ENCODE measurements at regions not wholly inside any gene's neighbourhood (a gene's known extent, or its start where the extent isn't known, plus 50 kb on each side); places are given as distances from the start of the nearest gene placed in this dataset.
A peak's percentile ranks its signal among the peaks of the same experiment; 100 is the strongest.

GRCh38 chr2:48912110-48912509 is 156.6 kb upstream of the LHCGR start:
- ATAC-seq = no peak
- no peak for DNase-seq (ENCODE audit: low spot score)

GRCh38 chr2:48910961-48911360 is 155.4 kb upstream of the LHCGR start:
- ATAC-seq = no peak
- DNase-seq (ENCODE audit: low spot score) = no peak

- ATAC-seq = peak; percentile 25
- DNase-seq (ENCODE audit: low spot score) = no peak
Measured at GRCh38 chr2:48906633-48907032, 151.1 kb upstream of the LHCGR start.

- DNase-seq (ENCODE audit: low spot score) = no peak
- ATAC-seq = no peak
Measured at GRCh38 chr2:48905696-48906095, 150.2 kb upstream of the LHCGR start.

GRCh38 chr2:48902521-48902920 is 147.0 kb upstream of the LHCGR start:
- ATAC-seq = no peak
- no peak for DNase-seq (ENCODE audit: low spot score)

GRCh38 chr2:48901416-48901815 is 145.9 kb upstream of the LHCGR start:
- DNase-seq (ENCODE audit: low spot score) (no peak), ATAC-seq (no peak)

GRCh38 chr2:48901015-48901343 is 145.5 kb upstream of the LHCGR start:
- DNase-seq (ENCODE audit: low spot score) (no peak), ATAC-seq (no peak)

- no peak for ATAC-seq
- no peak for DNase-seq (ENCODE audit: low spot score)
Measured at GRCh38 chr2:48900321-48901014, 144.9 kb upstream of the LHCGR start.

- ATAC-seq (no peak), DNase-seq (ENCODE audit: low spot score) (no peak)
Measured at GRCh38 chr2:48896870-48897269, 141.3 kb upstream of the LHCGR start.

- DNase-seq (ENCODE audit: low spot score) = no peak
- ATAC-seq = no peak
Measured at GRCh38 chr2:48890454-48891131, 135.1 kb upstream of the LHCGR start.

- DNase-seq (ENCODE audit: low spot score) (no peak), ATAC-seq (no peak)
Measured at GRCh38 chr2:48888066-48888465, 132.5 kb upstream of the LHCGR start.

- DNase-seq (ENCODE audit: low spot score) = no peak
- no peak for ATAC-seq
Measured at GRCh38 chr2:48886919-48887318, 131.4 kb upstream of the LHCGR start.

- no peak for DNase-seq (ENCODE audit: low spot score)
- ATAC-seq = no peak
Measured at GRCh38 chr2:48885841-48886240, 130.3 kb upstream of the LHCGR start.

- no peak for ATAC-seq
- no peak for DNase-seq (ENCODE audit: low spot score)
Measured at GRCh38 chr2:48883661-48884060, 128.1 kb upstream of the LHCGR start.

GRCh38 chr2:48874282-48874681 is 118.8 kb upstream of the LHCGR start:
- DNase-seq (ENCODE audit: low spot score) (no peak), ATAC-seq (no peak)

GRCh38 chr2:48873666-48874065 is 118.1 kb upstream of the LHCGR start:
- ATAC-seq (no peak), DNase-seq (ENCODE audit: low spot score) (no peak)

GRCh38 chr2:48870942-48871341 is 115.4 kb upstream of the LHCGR start:
- ATAC-seq = no peak
- no peak for DNase-seq (ENCODE audit: low spot score)

GRCh38 chr2:48870503-48870902 is 115.0 kb upstream of the LHCGR start:
- ATAC-seq (no peak), DNase-seq (ENCODE audit: low spot score) (no peak)

- ATAC-seq = no peak
Measured at GRCh38 chr2:48865704-48866103, 110.2 kb upstream of the LHCGR start.

GRCh38 chr2:48860380-48860779 is 104.9 kb upstream of the LHCGR start:
- ATAC-seq (no peak), DNase-seq (ENCODE audit: low spot score) (no peak)

More at GRCh38 chr2:48865704-48866103, 110.2 kb upstream of the LHCGR start:
- DNase-seq (ENCODE audit: low spot score) = no peak

- ATAC-seq = no peak
Measured at GRCh38 chr2:48856657-48857056, 101.1 kb upstream of the LHCGR start.

GRCh38 chr2:48856144-48856543 is 100.6 kb upstream of the LHCGR start:
- DNase-seq (ENCODE audit: low spot score) = no peak
- ATAC-seq = no peak

More at GRCh38 chr2:48856657-48857056, 101.1 kb upstream of the LHCGR start:
- DNase-seq (ENCODE audit: low spot score) = no peak

- ATAC-seq = no peak
- DNase-seq (ENCODE audit: low spot score) = no peak
Measured at GRCh38 chr2:48855142-48855541, 99.6 kb upstream of the LHCGR start.

All from left lobe of liver (tissue), 2 donors.